HG03460 (cell line): ENCODE measurements at regions not wholly inside any gene's neighbourhood (a gene's known extent, or its start where the extent isn't known, plus 50 kb on each side); places are given as distances from the start of the nearest gene placed in this dataset.

Experiments used
- ATAC-seq: cut with Tn5 transposase; IDR thresholded peaks from one replicate; pipeline ENCODE4 v1.9.1; 2021; ENCODE audit not compliant: unreplicated experiment

DNA sequence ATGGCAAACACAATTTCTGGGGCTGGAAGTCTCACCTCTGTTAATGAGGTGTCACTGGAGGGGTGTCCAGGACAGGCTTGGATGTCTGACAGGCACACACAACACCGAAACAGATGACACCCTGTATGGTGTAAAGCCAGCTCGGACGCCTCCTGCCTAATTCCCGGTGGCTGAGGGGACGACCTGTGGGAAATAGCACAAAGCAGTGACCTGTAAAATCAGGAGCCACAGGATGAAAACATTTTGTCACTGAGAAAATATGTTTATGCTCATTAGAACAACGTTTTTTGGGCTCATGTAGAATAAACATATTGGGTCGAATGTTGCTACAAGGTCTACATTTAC is 285.0 kb upstream of the RTL1 start:
- no peak for ATAC-seq

DNA sequence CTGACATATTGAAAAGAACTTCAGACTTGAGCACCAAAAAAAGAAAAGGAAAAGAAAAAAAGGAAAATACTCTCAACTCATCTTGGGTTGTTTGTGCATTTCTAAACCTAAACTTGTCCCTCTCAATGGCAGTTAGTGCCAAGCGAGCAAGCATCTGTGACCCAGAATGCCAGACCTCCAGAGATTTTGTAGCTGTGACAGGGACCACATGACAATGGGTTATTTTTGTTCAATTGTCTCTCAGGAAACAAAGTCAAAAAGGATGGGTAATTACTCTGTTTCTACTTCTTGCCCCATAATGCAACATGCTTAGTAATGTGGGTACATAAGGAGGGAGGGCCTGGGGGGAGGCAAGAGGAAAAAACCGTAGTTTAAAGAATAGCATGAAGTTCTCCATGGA is 285.7 kb upstream of the RTL1 start:
- no peak for ATAC-seq

DNA sequence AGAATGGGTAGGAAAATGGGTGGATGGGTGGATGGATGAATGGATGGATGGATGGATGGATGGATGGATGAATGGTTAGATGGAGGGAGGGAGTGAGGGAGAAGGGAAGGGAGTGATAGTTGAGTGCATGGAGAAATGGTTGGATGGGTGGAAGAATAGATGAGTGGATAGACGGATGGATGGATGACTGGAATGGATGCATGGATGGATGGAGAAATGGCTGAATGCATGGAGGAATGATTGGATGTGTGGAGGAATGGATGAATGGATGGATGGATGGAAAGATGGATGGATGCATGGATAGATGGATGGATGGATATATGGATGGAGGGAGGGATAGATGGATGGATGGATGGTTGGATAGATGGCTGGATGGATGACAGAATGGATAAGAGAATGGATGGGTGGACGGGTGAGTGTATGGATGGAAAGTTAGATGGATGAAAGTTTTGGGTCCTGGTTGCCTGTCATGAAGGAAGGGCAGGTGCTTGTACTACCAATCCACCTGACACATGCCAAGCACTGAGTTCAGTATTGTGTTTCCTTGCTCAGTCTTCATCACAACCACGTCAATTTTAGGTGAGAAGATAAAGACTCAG is 286.5 kb upstream of the RTL1 start:
- no peak for ATAC-seq

DNA sequence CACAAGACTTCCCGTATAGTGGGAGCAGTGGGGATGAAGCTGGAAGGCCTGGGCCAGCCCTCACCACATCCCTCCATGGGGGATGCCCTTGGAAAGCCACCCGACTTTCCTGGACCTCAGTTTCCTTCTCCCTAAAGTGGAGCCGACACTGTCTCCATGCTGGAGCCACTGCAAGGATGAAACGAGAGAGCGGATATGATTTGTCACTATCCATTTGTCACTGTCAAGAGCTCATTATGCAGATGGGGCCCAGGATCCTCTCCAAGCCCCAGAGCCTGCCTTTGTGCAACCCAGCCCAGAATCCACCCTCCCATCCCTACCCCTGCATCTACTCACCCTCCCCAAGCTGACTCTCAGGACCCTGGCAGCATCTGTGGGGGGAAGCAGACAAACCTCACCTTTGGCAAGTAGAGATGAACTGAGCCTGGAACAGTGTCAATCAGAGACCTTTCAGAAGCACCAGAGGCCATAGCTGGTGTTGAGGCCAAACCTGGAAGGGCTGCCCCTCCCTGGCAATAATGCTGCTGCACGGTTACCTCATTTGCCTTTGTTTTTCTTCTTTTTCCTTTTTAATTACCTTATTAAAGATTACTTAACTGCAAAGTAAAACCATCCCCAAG is 287.7 kb upstream of the RTL1 start:
- no peak for ATAC-seq

DNA sequence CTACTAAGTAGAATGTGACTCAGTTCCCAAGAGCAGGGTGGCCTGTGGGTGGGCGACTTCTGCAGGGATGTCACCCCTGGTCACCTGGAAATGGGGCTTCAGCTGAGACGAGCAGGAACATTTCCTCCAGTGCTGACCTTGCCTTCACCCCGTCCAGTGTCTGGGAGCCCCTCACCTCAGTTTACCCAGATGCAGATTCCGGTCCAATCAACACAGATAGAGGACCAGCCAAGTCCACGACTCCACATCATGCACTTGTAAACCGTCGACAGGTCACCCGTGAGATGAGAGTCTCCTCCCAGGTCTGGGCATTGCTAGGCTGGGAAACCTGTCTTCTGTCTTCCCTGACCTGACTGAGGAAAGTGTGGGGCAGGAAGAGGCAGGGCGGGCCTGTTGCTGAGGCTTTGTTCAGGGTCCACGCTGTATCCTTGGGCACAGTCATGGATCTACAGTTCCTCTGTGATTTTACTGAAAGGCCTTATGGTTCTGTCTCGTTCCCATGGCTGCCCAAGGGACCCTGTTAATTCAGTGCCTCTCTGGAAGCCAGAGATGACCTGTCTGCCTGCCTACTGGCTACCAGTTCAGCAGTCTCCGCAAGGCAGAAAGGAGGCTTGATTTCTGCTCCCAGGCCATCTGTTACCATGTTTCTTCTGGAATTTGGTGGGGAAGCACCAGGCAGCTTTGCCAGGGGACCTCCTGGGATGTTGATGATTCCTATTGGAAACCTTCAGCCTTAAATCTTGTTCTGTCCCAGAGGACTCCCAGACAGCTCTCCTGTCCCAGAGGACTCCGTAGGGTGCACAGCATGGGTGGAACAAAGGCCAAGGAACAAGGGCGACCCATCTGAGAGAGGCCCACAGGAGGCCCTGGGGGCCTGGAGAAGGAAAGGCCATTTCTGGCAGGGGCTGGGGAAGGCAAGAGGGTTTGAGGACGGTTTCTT is 288.5 kb upstream of the RTL1 start:
- no peak for ATAC-seq

DNA sequence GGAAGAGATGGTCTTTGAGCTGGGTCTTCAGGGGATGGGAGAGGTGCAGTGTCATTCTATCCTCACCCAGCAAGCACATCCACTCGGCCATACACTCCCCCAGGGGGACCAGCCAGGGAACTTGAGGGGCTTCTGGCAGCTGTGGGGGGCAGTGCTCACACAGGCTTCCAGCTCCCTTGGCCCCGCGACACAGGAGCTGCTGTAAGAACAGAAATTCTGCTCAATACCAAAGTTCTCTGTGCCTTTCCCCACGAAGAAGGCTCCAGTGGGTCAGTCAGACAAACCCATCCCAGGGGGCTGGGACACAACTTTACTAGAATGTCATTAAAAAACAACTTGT is 289.1 kb upstream of the RTL1 start:
- ATAC-seq = no peak

DNA sequence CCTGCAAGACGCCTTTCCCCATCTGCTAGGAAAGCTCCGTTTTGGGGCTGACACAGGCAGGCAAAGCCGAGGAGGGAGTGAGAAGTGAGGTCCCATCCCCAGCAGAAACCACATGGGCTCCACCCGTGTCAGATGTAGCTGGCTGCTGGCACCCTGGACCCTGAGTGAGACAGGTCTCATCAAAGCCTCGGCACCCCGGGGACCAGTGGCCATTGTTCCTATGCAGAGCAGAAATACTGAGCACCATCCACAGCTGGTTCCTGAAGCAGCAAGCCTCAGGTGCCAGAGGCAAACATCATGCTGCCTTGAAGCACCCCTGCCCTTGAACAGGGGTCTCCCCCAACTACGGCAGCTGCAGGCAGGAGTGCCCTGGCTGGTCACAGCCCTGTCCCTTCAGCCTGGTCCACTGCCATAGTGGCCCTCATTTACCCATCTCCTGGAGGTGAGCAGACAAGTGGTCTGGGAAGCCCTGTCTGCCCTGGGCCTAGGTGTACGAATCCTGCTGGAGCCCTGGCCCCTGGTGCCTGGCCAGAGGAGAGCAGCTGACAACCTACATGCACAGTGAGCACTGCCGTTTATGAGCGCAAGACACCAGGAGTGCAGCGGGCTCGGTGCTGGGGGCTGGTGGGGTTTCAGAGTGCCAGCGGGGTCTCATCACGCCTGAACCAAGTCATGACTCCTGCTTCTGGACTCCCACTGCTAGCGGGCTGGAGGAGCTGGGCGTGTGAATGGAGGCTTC is 289.8 kb upstream of the RTL1 start:
- ATAC-seq = no peak

DNA sequence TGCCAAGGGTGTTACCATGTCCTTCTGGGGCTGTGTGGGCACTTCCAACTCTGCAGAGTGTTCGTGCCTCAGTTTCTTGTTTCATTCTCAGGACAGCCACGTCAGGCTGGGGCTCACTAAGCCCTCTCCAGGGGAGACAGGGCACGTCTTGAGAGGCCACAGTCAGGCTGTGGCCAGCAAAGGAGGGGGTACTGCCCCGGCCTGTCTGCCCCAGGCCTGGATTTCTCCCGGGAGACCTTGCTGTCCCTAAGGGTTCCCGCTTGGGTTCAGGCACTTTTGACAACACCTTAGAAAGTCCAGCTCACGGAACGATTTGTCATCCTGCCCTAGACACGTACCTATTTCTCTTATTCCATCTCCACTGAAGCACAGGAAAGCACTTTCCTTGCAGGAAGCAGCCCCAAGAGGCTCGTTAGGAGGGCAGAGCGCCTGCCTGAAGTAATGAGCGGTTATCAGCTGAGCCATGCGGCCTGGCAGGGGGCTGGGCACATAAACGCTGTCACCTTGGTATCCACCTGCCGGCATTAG is 290.4 kb upstream of the RTL1 start:
- no peak for ATAC-seq

DNA sequence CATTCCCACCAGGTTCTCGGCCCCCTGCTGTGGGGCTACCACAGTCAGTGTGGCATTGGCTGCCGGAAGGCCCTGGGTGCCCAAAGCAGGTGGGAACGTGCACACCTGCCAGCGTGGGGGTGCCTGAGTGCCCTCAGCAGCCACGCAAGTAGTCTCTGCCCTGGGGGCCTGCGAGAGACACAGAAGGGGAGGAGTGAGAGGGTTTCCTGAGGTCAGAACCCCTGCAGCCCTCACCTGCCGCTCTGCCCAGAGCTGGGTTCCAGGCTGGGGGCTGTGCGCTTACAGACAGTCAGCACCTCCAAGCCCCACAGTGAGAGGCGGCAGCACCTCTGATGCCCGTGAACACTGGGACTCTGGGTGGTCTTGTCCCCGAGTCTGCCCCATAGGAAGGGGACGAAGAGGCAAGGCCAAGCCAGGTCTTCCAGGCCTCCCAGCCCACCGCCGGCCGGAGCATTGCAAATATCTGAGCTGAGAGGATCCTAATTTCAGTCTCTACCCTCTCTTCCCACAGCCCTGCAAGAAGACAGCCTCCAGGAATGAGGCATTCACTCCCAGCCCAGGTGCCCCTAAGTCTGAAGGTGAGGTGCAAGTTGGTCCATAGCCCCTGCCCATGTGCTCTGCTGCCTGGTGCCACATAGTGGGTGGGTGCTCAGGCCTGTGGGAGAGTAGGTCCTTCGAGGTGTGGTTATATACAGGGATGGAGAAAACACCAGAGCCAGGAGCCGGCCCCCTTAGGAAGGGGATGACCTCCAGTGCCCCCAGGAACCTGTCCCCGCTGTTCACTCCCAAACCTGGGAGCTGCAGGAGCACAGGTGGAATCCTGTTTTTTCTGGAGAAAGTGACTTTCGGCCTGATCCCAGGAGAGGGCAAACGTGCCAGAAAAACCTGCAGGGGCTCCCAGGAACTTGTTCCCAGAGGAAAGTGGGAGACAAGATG is 291.1 kb upstream of the RTL1 start:
- no peak for ATAC-seq

DNA sequence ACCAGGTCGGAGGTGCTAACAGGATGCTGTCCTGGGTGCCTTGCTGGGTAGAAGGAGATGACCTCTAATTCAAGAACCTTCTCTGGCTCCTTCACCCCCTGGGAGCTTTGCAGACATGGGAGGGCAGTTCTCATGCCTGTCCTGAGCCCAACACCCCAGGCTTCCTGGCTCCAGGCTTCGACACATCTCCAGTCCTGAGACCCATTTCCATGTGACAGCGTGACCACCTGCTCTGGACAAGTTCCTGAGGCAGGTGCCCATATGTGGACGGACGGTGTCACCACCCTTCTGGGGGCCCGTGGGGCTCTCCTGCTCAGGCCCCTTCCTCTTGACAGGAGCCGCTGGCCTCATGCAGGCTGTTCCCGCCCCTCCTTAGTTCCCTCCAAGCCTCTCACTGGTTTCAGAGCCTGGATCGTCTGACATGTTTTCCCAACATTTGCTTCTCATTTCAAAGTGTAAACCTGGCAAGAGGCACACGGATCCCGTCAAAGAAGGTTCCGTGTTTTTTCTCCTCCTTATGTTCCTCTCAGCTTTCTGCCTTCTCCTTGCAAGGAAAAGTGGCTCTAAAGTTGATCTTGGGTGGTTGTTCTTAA is 291.9 kb upstream of the RTL1 start:
- ATAC-seq = no peak

DNA sequence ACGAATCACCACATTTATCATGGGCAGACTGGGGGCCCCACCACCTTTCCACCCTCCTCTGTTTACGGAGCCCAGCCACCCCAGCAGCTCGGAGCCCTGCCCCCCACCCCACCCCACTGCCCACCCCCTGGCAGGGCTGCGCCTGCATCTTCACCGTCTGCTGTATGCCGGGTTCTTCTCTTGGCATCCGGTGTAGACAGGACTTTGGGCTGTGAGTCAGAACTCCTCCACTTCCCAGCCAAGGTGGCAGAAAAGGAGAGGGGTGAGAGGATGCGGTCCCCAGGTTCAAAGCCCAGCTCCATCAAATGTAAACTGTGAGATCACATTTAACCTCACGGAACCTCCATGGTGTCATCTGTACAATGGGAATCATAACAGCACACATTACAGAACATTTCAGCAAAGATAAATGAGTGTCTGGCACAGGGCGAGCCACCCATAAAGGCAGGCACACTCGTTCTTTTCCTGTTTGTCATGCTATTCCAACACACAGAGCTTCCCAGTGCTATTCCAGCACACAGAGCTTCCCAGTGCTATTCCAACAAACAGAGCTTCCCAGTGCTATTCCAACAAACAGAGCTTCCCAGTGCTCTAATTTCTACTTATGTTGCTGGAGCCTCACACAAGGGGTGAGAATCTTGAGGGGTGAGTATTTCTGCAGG is 292.7 kb upstream of the RTL1 start:
- no peak for ATAC-seq

DNA sequence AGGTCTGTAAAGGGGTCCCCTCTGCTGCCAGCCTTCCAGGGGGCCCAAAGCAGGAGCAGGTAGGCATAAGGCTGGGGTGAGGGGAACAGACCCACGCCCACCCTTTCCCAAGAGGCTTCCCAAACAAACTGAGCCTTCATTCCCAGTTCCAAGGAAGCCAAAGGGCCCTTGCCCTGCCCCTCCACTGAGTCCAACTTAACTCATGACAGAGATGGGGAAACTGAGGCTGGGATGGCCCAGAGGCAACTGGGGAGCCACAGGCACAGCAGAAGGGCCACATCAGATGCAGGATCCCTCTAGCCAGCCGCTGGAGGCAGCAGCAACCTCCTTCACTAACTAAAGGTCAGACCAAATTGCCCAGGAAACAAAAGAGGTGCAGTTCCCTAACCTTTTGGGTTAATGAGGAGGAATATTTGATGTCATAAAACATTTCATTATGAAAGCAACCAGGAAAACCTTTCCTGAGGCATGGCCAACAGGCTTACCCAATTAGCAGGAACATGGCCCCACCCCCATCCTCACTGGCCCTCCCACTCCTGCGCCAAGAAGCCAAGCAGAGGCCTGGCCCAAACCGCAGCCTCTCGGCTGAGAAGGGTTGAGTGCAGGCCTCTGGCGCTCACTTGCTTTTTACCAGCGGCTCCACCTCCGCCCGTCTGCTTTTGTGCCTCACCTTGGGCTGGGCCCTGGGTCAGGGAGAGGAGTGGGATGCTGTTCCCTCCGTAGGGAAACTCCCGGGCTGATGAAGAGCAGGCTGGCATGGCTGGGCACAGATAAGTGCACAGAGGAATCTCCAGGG is 293.5 kb upstream of the RTL1 start:
- no peak for ATAC-seq

DNA sequence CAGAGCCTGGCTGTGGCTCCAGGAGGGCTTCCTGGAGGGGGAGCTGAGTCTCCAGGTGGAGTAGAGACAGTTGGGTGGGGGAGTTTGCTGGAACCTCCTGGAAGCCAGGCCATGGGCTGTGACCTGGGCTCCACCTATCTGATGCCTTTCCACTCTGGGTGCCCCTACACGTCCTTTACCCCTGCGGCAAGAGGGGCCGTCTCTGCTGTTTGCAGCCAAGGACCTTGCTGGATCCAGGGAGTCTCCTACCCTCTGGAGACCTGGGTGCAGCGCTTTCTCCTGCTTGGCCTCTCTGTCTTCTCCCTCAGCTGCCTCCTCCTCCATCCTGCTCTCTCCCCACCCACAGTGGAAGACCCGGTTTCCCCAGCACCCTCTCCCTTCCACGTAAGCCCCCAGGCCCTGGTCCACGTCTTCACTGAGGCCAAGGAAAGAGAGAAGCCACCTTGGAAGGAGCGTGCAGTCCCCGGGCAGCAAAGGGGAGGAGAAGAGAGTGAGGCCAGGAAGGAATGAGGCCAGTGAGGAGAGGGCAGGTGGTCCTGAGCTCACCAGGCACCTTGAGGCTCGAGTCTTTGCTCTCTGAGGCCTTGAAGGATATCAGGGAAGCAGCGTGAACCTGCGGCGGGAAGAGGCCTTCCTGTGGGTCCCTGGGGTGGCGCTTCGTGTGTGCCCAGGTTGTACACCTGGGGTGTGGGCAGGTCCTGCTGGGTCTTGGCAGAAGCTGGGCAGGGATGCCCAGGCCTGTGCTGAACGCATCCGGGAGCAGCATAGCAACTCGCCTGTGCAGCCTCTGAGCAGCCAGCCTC is 294.3 kb upstream of the RTL1 start:
- no peak for ATAC-seq

DNA sequence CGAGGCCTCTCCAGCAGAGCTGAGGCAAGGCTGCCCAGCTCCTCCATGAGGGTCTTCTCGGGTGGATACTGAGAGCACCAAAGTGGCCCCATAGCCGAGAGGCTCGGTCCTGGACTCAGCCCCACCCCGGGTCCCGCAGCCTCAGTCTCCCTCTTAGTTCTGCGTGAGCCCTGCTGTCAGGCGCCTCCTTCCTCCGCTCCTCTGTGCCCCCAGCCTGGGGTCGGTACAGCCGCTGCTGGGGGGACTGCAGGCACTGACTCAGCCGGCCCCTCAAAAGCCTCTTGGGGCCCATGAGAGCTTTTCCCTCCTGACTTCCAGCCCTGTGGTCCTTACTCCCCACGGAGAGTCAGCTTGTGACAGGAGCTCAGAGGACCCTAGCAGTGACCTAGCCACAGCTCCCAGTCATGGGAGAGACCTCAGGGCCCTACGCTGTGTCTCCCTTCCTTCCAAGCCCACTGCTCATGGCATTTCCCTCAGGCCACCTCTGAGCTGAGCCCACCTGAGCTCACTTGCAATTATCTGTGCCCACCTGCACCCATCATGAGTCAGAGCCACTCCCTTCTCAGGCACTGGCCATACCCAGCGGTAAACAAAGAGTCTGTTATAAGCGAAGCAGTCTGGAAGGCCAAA is 295.0 kb upstream of the RTL1 start:
- ATAC-seq = no peak

DNA sequence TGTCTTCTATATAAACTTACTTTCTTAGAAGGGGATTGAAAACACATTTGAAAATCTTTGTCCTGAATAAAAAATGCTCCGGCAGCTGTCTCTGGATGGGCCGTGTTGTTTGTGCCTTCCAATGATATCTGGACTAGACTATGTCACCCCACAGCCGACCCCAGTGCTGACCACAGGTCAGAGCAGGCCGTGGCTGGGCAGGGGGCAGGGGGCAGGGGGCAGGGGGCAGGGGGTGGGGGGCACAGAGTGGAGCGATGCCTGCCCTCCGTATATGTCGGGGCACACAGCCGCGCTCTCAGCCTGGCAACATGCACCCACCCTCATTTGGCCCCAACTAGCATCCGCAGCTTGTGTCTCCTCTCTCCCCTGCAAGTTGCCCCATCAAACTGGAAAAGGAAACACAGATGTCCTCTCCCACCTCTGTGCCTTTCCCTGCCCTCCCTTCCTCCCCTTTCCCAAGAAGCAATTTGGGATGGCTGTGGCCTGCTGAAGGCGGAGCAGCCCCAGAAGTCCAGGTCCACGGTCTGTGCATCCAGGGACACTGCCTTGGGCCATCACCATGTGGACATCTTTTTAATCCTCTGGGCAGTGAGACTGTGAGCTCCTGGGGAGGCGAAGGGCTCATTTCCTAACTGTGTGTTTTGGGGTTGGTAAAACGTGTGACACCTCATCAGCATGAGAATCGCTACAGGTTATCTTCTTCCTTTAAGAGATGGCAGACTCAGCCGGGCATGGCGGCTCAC is 295.7 kb upstream of the RTL1 start:
- no peak for ATAC-seq

DNA sequence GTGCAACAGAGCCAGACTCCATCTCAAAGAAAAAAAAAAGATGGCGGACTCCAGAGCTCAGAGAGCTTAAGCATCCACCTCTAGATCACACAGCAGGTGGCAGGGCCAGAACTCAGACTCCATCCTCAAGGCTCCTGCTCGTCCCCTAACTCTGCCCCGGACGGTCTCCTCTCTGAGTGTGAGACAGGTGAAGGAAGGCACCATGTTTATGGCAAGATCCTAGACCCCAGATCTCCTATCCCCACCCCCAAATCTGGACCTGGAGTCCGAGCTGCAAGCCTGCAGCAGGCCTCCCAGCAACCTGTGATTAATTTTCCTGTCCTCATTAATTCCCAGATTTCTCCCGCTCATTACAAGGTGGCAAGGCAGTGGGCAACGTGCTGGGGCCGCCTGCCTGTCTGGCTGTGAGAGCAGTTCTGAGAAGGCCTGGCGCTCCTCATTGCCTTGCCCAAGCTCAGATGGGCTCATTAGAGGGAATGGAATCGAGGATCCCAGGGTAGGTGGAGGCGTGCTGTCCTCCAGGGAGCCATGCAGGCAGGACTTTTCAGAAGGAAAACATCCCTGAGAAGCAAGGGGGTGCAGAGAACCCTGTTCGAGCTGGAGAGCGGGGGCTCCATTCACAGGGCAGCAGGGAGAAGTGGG is 296.6 kb upstream of the RTL1 start:
- no peak for ATAC-seq
